ENCODE measurements at regions not wholly inside any gene's neighbourhood (a gene's known extent, or its start where the extent isn't known, plus 50 kb on each side); places are given as distances from the start of the nearest gene placed in this dataset.
"Not testable (repeated sequence)": the region's sequence is repeated elsewhere in the genome, so short reads cannot be mapped to it uniquely, and the experiment has no call there.

DNA sequence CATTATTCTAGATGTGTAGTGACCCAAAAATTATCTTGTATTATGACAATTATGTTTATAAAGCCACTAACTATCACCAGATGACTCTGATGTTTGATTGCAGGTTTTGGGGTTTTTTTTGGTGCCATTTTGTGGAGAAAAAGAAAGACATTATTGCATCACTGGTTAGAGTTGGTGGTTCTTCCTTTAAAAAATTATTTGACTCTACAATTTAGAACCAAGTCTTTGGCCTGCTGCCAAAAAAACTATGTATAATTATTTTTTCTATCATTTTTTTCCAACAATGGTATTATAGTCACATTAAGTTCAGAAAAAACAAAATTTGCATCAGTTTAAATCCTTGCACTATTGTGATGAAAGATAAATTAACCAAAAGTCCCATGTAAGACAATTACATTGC lies 258.6 kb upstream of the GRM7 start:
- in situ Hi-C loops (cut with MboI; ENCODE audit: low sequenced_read_pairs): no loop called here

DNA sequence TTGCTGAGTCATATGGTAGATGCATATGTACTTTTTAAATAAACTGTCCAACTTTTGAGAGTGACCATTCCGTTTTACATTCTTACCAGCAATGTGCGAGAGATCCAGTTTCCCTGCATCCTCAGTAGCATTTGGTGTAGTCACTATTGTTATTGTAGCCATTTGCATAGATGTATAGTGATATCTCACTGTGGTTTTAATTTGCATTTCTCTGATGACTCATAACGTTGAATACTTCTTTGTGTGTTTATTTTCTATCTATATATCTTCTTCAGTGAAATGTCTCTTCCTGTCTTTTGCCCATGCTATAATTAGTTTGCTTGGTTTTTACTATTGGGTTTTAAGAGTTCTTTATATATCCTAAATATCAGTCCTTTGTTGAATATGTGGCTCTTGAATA lies 255.7 kb upstream of the GRM7 start:
- in situ Hi-C loops (cut with MboI; ENCODE audit: low sequenced_read_pairs): no loop called here

DNA sequence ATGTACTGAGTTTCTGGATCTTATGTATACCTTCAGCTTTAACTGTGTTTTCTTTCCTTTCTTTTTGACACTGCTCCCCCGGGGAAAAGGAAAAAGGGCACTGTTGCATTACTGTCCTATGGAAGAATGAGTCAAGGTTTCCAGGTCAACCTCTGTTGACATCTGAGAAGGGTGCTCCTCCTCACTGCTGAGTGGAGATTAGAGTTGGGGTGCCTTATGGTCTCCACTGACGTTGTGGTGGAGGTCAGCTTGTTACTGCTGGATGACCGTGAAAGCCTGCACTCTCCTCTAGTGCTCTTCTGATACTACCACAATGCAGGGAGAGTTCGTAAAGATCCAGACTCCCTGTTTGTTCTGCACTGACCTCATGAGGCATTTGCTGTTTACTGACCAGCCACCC lies 252.1 kb upstream of the GRM7 start:
- in situ Hi-C loops (cut with MboI; ENCODE audit: low sequenced_read_pairs): no loop called here

DNA sequence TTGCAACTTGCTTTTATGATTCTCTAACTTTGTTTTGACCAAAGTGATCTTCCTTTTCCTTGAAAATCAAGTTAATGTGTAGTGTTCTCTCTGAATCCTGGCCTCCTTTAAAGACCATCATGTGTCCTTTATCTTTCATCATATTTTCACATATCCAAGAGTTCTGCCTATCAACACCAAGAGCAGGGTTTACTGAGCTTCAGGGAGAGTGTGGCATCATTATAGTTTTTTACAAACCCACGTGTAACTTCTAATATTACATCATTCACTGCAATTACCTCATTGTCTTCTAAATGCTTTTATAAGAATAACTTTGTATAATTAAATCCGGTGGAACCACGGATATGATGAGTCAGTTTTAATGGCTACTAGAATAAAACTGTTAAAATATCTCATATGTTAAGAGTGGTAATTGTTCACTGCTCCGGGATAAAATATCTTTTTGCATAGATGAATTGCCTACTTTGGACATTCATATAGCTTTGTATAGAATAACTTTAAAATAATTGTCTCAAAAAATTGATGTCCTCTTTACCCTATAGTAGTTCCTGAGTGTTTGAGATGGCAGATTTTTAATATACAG lies 248.8 kb upstream of the GRM7 start:
- in situ Hi-C loops (cut with MboI; ENCODE audit: low sequenced_read_pairs): no loop called here

DNA sequence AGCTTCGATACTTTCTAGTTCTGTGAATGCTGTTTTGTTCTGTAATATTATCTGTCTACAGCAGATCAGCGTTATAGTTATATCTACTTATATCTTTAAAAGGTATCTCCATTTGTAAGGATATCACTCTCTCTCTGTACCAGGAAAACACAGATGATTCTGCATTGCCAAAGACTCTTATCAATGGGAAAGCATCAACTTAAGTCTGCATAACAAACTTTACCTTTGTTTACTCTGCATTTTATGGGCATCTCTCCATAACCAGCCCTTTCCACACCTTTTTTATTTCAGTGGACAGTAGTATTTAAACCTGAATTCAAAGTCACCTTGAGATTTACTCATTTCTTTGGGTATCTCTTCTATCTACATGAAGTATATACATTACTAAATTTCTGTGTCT lies 238.7 kb upstream of the GRM7 start:
- in situ Hi-C loops (cut with MboI; ENCODE audit: low sequenced_read_pairs): no loop called here

DNA sequence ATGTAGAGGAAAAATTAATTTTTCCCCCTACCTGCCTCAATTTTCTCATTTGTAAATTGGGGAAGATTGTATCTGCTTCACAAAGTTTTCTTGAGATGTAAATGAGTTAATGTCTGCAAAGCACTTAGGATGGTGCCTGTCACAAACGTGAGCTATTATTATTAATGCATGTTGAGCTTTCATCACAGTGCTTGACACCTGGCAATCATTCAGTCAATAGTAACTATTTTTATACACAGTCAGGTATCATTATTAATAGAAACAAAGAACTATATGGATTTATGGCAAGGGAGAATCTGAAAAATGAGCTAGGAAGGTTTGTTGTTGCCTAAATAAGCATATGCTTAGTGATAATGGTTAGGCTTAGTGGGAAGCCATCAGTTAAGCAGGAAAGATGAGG lies 238.2 kb upstream of the GRM7 start:
- in situ Hi-C loops (cut with MboI; ENCODE audit: low sequenced_read_pairs): no loop called here

DNA sequence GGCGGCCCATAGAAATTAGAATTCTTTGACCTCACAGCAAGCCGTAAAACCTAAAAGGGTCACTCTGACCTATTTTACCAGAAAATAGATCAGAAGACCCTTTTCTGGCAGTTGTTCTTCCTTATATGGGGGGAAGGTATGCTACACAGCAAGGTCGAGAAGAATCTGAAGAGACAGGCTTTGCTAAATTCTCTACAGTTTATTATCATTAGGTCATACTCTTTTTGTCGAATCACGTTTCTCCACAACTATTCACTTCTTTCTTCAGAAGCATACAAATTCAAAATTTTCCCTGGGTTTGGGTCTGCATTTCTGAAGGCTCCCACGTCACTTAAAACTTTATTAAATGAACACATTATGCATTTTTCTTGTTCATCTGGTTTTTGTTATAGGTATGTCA lies 229.5 kb upstream of the GRM7 start:
- in situ Hi-C loops (cut with MboI; ENCODE audit: low sequenced_read_pairs): no loop called here

DNA sequence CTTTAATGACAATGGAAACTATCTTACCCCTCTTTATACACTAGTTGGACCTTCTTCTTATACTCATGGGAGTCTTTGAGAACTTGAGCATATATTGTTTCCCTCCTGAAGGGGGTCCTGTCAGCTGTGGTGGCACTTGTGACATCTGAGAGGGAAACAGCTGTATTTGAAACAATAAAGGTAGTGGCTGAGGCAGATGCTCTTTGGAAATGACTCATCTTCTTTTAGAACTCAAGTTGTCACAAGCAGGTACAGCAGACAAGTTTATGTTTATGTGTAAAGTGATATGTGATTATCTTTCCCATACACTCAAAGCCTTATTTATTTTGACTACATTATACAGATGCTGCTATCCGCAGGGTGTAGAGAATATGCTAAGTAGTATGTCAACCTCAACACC lies 220.0 kb upstream of the GRM7 start:
- in situ Hi-C loops (cut with MboI; ENCODE audit: low sequenced_read_pairs): no loop called here

DNA sequence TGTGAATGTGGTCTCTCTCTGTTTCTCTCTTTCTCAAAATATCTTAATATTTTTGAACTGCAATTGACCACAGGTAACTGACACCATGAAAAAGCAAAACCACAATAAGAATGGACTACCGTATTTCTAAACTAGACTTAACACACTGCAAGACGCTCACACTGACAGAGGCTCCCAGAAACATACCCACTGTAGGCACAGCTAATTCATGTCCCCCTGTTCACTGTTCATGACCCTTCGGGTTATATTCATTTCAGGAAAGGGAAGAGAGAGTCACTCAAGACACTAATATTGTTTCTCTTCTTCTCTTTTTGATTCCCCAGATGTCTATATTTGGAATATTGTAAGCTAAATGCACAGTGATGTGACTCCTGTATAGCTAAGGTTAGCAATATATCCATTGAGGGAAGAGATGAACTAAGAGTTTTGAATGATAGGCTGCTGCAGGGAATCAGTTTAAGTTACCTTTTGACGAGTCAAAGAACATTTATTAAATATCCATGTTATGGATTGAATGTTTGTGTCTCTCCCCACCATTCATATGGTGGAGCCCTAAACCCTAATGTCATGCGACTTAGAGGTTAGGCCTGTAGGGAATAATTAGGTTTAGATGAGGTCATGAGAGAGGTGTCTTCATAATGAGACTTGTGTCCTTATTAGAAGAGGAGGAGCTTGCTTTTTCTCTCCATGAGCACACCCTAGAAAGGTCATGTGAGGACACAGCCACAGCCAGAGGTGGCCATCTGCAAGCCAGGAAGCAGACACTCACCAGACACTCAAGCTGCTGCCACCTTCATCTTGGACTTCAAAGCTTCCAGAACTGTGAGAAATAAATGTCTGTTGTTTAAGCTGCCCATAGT lies 216.6 kb upstream of the GRM7 start:
- in situ Hi-C loops (cut with MboI; ENCODE audit: low sequenced_read_pairs): no loop called here

DNA sequence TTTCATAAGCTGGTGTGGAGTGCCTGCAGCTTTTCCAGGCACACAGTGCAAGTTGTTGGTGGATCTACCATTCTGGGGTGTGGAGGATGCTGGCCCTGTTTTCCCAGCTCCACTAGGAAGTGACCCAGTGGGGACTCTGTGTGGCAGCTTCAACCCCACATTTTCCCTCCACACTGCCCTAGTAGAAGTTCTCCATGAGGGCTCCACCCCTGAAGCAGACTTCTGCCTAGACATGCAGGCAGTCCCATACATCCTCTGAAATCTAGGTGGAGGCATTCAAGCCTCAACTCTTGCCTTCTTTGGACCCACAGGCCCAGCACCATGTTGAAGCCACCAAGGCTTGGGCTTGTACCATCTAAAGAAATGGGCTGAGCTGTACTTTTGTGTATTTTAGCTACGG lies 206.2 kb upstream of the GRM7 start:
- in situ Hi-C loops (cut with MboI; ENCODE audit: low sequenced_read_pairs): no loop called here

DNA sequence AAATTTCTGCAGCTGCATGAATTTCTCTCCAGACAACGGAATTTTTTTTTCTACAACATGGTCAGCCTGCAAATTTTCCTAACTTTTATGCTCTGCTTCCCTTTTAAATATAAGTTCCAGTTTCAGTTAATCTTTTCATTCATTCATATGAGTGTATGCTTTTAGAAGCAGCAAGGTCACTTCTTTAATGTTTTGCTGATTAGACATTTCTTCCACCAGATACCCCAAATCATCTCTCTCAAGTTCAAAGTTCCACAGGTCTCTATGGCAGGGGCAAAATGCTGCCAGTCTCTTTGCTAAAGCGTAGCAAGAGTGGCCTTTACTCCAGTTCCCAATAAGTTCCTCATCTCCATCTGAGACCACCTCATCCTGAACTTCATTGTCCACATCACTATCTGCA lies 205.6 kb upstream of the GRM7 start:
- in situ Hi-C loops (cut with MboI; ENCODE audit: low sequenced_read_pairs): no loop called here

DNA sequence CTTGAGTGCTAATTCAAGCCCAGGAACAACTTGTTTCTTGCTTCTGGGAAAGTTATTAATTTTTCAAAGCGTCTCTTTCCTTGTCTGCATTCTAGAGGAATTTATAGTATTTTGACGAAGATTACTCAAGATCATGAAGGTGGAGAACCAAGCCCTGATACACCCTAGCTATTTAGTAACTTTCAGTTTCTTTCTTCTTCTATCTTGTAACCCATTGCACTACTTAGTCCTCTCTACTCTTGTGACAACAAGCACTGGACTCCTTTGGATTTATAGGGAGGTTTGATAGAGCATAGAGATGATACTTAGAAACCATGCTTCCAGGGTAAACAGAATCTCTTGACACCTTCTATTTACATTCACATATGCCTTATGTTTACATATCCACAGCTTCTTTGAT lies 203.3 kb upstream of the GRM7 start:
- in situ Hi-C loops (cut with MboI; ENCODE audit: low sequenced_read_pairs): no loop called here

DNA sequence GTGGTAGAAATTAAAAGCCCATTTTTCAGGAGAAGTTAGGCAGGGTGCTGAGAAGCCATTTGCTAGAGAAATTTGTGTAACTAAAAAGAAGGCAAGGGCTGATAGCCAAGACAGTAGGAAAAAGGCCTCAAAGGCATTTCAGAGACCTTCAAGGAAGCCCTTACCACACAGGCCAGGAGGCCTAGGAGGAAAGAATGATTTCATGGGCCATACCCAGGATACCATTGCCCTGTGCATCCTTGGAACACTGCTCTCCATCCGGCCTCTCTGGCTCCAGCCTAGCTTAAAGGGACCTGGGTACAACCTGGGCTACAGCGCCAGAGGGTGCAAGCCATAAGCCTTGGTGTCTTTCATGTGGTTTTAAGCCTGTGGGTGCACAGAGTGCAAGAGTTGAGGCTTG lies 193.6 kb upstream of the GRM7 start:
- in situ Hi-C loops (cut with MboI; ENCODE audit: low sequenced_read_pairs): no loop called here

DNA sequence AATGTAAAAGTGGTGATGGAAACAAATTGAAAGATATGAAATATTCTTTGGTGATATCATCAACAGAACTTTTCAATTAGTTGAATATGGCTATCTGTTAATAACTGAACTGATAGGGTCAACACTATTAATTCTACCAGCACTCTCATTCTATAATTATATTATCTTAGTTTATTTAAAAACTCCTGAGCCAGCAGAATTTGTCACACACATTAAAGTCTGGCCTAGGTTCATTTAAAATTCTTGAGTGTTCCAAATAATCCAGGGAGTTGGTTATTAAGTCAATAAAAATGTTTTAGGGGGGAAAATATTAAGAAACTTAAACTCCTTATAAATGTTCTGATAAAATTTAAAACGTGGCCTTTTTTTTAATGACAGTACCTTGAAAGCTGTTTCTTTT lies 189.6 kb upstream of the GRM7 start:
- in situ Hi-C loops (cut with MboI; ENCODE audit: low sequenced_read_pairs): no loop called here

DNA sequence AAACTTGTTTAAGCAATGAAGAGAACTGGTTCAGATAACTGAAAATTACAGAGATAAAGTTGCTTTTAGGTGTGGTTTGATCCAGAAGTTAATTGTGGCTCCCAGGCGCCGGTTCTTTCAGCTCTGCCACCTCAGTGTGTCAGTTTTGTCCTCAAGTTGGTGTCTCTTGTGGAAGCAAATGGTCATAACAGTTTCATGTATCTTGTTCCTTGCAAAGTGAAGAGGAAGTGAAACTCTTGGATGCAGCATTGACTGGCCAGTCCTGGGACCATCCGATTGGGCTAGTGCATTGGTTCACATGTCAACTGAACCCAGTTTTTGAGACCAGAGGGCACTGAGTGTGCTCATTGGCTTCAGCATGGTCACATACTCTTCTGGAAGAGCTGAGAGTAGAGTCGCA lies 181.4 kb upstream of the GRM7 start:
- in situ Hi-C loops (cut with MboI; ENCODE audit: low sequenced_read_pairs): no loop called here

DNA sequence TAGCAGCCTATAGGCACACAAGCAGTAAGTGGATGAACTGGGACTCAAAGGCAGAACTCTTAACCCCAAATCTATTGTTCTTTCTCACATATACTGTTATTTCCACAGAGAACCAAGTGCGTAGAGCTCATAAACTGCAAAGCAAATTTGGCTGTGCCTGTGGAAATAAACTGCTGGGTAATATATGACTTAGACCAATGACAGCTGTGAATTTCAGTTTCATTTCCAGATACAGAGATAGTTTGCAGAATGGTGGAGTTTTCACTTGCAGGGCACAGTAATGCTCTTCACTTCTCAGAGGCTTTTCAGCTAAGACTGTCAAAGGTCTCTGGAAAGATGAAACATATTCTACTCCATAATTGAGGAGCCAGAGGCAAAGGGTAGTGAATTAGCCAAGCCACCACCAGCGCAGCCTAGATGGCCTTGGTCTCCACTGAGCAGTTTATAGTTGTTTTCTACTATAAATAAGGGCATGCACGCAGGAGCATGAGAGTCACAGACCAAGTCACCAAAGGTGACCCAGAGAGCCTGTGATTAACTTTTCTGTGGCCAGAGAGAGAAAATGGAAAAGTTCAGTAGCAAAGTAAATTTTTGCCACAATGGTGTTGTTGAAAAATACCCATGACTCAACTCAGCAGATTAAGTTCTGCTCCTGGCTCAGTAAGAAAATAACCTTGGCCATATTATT lies 180.7 kb upstream of the GRM7 start:
- in situ Hi-C loops (cut with MboI; ENCODE audit: low sequenced_read_pairs): no loop called here

DNA sequence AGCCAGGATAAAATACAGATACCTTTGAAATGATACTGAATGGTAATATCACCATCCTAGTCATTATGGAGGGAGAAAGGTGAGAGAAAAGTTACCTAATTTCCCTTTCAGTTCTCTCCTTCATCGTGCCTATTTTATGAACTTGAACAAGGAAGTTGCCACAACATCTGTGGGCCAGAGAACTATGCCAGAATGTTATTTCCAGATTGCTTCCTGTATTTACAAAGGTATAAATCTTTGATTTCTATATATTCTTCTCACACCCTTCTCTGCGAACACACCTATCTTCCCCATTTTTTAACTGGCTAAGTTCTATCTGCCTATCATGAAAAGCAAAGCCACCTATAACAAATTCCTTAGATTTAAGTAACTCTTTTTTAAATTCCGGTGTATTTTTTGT lies 163.6 kb upstream of the GRM7 start:
- in situ Hi-C loops (cut with MboI; ENCODE audit: low sequenced_read_pairs): no loop called here

DNA sequence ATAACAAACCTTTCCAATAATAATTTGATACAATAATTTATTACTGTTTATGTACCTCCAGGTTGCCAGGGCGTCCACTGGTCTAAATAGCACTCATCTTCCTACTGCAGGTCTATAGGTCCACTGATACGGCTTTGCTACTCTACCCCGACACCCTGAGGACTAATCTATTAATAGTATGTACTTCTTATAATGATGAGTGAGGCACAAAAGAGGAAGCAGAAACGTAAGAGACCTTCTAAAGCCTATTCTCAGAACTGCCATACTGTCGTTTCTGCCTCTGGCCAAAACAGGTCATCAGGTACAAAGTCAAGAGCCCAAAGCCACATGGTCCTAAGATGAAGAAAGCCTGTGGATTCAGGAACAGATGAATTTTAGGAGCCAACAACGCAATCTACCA lies 163.2 kb upstream of the GRM7 start:
- in situ Hi-C loops (cut with MboI; ENCODE audit: low sequenced_read_pairs): no loop called here

DNA sequence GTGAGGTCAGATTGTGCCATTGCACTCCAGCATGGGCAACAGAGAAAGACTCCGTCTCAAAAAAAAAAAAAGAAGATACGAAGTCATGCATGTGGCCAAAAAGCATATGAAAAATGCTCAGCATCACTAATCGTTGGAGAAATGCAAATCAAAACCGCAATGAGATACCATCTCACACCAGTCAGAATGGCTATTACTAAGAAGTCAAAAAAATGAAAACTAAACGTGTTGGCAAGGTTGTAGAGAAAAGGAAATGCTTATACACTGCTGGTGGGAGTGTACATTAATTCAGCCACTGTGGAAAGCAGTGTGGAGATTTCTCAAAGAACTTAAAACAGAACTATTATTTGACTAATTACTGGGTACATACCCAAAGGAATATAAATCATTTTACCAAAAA lies 156.1 kb upstream of the GRM7 start:
- in situ Hi-C loops (cut with MboI; ENCODE audit: low sequenced_read_pairs): not testable (repeated sequence)

DNA sequence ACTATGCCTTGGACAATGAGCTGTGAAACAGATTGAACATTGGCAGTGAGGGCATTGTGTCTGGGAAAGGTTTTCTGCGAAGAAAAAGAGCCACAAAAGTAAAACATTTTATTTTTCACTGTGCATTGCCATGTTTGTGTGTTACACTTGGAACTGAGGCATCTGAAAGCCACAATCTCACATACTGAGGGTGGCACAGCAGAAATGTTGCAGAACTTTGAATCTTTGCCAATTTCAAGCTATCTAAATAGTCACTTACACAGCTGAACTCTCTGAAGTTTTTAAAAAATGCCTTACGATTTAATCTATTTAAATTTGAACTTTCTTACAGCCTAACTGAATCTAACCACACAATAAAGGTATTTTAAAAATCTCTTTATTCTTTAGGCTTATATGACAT lies 154.1 kb upstream of the GRM7 start:
- in situ Hi-C loops (cut with MboI; ENCODE audit: low sequenced_read_pairs): no loop called here

DNA sequence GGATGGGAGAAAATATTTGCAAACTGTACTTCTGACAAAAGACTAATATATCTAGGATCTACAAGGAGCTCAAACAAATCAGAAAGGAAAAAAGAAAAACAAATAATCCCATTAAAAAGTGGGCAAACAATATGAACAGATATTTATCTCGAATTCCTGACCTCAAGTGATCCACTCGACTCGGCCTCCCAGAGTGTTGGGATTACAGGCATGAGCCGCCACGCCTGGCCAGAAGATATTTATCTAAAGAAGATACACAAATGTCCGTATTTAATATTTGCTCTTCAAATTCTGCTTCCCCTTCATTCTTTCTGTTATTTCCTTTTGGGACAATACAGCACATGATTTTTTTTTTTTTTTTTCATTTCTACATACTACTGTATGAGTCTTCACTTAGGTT lies 151.7 kb upstream of the GRM7 start:
- in situ Hi-C loops (cut with MboI; ENCODE audit: low sequenced_read_pairs): no loop called here

DNA sequence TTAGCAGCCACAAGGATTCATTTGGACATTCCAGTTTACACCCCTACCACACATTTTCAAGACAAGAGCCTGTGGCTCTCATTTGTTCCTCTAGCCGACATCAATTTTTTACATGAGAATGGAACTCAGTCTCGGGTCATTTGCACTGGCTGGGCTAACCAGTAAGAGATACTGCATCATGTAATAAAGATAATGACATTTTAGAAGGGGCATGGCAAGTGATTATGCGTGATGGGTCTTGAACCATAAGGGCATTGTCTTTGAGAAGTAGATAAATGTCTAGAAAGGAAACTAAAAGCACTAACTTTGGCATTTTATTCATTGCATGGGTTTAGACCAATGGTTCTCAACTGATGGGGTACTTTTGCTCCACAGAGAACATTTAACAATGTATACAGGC lies 146.0 kb upstream of the GRM7 start:
- in situ Hi-C loops (cut with MboI; ENCODE audit: low sequenced_read_pairs): no loop called here
